HG03342 (cell line): ENCODE measurements at regions not wholly inside any gene's neighbourhood (a gene's known extent, or its start where the extent isn't known, plus 50 kb on each side); places are given as distances from the start of the nearest gene placed in this dataset.
"Not testable (repeated sequence)": the region's sequence is repeated elsewhere in the genome, so short reads cannot be mapped to it uniquely, and the experiment has no call there.

ENCODE experiments used
- ATAC-seq: cut with Tn5 transposase; IDR thresholded peaks from one replicate; pipeline ENCODE4 v1.9.1; 2021; ENCODE audit warnings: mild to moderate bottlenecking, moderate library complexity; ENCODE audit not compliant: unreplicated experiment

GRCh38 chr9:31542384-31543055 lies 841.9 kb upstream of the ACO1 start:
- ATAC-seq, result peak; percentile 100

GRCh38 chr9:31554941-31555340 lies 829.5 kb upstream of the ACO1 start:
- ATAC-seq, result no peak

GRCh38 chr9:31556667-31557463 lies 827.6 kb upstream of the ACO1 start:
- no peak for ATAC-seq

- not testable (repeated sequence) for ATAC-seq
Observed at GRCh38 chr9:31572190-31572589, 812.3 kb upstream of the ACO1 start.

GRCh38 chr9:31573561-31573960 lies 810.9 kb upstream of the ACO1 start:
- ATAC-seq, result no peak

GRCh38 chr9:31574006-31574765 lies 810.3 kb upstream of the ACO1 start:
- ATAC-seq, result no peak

- no peak for ATAC-seq
Observed at GRCh38 chr9:31582071-31582470, 802.4 kb upstream of the ACO1 start.

- ATAC-seq, result no peak
Observed at GRCh38 chr9:31582561-31582960, 801.9 kb upstream of the ACO1 start.

- no peak for ATAC-seq
Observed at GRCh38 chr9:31585158-31585557, 799.3 kb upstream of the ACO1 start.

GRCh38 chr9:31587146-31587545 lies 797.3 kb upstream of the ACO1 start:
- ATAC-seq, result no peak

- no peak for ATAC-seq
Observed at GRCh38 chr9:31588006-31588405, 796.4 kb upstream of the ACO1 start.

GRCh38 chr9:31588756-31589155 lies 795.7 kb upstream of the ACO1 start:
- ATAC-seq, result no peak

GRCh38 chr9:31590091-31590490 lies 794.4 kb upstream of the ACO1 start:
- no peak for ATAC-seq

GRCh38 chr9:31597086-31597485 lies 787.4 kb upstream of the ACO1 start:
- ATAC-seq, result not testable (repeated sequence)

GRCh38 chr9:31597977-31598376 lies 786.5 kb upstream of the ACO1 start:
- peak; percentile 80 for ATAC-seq

GRCh38 chr9:31601666-31602065 lies 782.8 kb upstream of the ACO1 start:
- no peak for ATAC-seq

- ATAC-seq, result no peak
Observed at GRCh38 chr9:31604531-31604930, 779.9 kb upstream of the ACO1 start.

GRCh38 chr9:31605164-31605563 lies 779.3 kb upstream of the ACO1 start:
- ATAC-seq, result no peak

GRCh38 chr9:31606678-31607077 lies 777.8 kb upstream of the ACO1 start:
- ATAC-seq, result no peak

GRCh38 chr9:31608416-31608815 lies 776.0 kb upstream of the ACO1 start:
- no peak for ATAC-seq

GRCh38 chr9:31608881-31609280 lies 775.6 kb upstream of the ACO1 start:
- ATAC-seq, result no peak
